ENCODE measurements at regions not wholly inside any gene's neighbourhood (a gene's known extent, or its start where the extent isn't known, plus 50 kb on each side); places are given as distances from the start of the nearest gene placed in this dataset.

DNA sequence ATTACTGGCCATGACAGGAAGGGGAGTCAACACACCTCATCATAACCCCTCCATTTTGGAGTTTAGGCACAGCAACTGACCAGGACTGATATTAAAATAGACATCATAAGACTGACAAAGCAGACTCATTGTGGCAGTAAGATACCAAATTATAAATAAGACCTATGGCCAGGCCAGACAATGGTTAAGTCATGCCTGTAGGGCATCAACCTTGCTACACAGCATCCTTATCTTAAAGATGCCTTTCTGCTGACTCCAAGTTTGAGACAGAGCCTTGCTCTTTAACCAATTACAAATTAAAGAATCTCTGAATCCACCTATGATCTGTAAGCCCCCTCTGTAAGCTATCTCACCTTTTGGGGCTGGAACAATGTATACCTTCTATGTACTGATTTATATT is 65.5 kb downstream of the VCX2 start:
- DNase-seq (ENCODE audit: low spot score): no peak
- H3K4me1 ChIP-seq (replicated peaks): no peaks in the 10 kb centered on the region
- H3K9me3 ChIP-seq: no peaks in the 10 kb centered on the region
- TF ChIP-seq POLR2AphosphoS5 (IDR thresholded peaks at IDR 0.05) (no peak), POLR2A (IDR thresholded peaks at IDR 0.05) (no peak)
- TF ChIP-seq, protein P1, sequence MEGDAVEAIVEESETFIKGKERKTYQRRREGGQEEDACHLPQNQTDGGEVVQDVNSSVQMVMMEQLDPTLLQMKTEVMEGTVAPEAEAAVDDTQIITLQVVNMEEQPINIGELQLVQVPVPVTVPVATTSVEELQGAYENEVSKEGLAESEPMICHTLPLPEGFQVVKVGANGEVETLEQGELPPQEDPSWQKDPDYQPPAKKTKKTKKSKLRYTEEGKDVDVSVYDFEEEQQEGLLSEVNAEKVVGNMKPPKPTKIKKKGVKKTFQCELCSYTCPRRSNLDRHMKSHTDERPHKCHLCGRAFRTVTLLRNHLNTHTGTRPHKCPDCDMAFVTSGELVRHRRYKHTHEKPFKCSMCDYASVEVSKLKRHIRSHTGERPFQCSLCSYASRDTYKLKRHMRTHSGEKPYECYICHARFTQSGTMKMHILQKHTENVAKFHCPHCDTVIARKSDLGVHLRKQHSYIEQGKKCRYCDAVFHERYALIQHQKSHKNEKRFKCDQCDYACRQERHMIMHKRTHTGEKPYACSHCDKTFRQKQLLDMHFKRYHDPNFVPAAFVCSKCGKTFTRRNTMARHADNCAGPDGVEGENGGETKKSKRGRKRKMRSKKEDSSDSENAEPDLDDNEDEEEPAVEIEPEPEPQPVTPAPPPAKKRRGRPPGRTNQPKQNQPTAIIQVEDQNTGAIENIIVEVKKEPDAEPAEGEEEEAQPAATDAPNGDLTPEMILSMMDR (IDR thresholded peaks at IDR 0.05): no peak
- no peak overlapping the region for H3K27ac ChIP-seq
- no peaks in the 10 kb centered on the region for H3K36me3 ChIP-seq
- intact Hi-C loops (cut with DNase I): no loop called here
- no peaks in the 10 kb centered on the region for H3K27me3 ChIP-seq (replicated peaks; ENCODE audit: insufficient read depth)
- H3K4me3 ChIP-seq: no peak overlapping the region

DNA sequence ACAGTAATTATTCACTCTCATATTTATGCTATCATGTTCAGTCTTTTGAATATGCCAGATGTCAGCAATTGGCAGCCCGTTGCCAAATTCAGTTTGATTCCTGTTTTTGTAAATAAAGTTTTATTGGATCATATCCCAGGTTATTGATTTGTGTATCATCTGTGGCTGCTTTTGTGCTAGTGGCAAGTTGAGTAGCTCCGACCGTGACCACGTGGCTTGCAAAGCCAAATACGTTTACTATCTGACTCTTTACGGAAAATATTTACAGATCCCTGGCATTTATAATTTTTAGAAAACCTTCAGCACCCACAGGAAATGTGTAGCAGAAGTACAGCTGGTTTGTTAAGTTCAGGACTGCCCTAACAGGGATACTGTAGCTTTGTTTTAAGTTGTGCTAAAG is 67.4 kb downstream of the VCX2 start:
- no peak for DNase-seq (ENCODE audit: low spot score)
- no peaks in the 10 kb centered on the region for H3K4me1 ChIP-seq (replicated peaks)
- H3K27me3 ChIP-seq (replicated peaks; ENCODE audit: insufficient read depth): no peaks in the 10 kb centered on the region
- H3K9me3 ChIP-seq: no peaks in the 10 kb centered on the region
- whole genome bisulfite sequencing: 80% methylated on average over 6 of the region's 6 CpGs
- intact Hi-C loops (cut with DNase I): no loop called here
- TF ChIP-seq, protein P1 (IDR thresholded peaks at IDR 0.05): no peak
- TF ChIP-seq POLR2A (IDR thresholded peaks at IDR 0.05) (no peak), POLR2AphosphoS5 (IDR thresholded peaks at IDR 0.05) (no peak)
- no peak overlapping the region for H3K27ac ChIP-seq
- no peaks in the 10 kb centered on the region for H3K36me3 ChIP-seq
- no peak overlapping the region for H3K4me3 ChIP-seq

DNA sequence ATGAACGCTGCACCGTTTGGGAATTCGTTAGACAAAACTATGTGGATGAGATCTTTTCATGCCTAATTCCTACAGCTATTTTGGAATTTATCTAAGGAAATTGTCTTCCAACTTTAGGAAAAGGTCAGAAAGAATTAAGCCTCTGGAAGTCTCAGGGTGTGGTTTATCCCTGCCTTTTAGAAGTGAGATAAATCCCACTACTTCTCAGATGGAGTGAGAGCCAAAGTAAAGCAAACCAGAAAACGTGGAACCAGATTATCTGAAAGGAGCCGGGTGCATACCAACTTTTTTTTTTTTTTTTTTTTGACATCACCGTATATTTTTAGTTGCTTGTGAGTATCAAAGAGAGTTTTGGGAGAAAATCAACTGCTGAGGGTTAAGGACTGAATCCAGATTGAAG is 79.6 kb downstream of the VCX2 start:
- no peak for TF ChIP-seq POLR2AphosphoS5 (IDR thresholded peaks at IDR 0.05)
- TF ChIP-seq, protein P1 (IDR thresholded peaks at IDR 0.05): no peak
- TF ChIP-seq POLR2A (IDR thresholded peaks at IDR 0.05): no peak
- H3K27ac ChIP-seq: no peak overlapping the region
- no peak overlapping the region for H3K4me3 ChIP-seq
- H3K4me1 ChIP-seq (replicated peaks): no peaks in the 10 kb centered on the region
- DNase-seq (ENCODE audit: low spot score): no peak
- intact Hi-C loops (cut with DNase I): no loop called here
- no peaks in the 10 kb centered on the region for H3K36me3 ChIP-seq
- WGBS: 93% methylated on average over 6 of the region's 6 CpGs
- H3K9me3 ChIP-seq: no peaks in the 10 kb centered on the region
- no peaks in the 10 kb centered on the region for H3K27me3 ChIP-seq (replicated peaks; ENCODE audit: insufficient read depth)

DNA sequence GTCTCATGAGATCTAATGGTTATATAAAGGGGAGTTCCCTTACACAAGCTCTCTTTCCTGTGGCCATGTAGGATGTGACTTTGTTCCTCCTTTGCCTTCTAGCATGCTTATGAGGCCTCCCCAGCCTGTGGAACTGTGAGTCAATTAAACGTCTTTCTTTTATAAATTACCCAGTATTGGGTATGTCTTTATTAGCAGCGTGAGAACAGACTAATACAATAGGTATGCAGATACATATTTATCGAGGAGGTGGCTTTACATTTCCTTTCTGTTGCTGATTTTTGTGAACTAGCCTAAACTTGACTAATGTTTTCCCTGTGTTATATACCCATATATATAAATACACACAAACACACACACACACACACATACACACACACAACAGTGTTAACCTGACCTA is 80.2 kb downstream of the VCX2 start:
- no peaks in the 10 kb centered on the region for H3K36me3 ChIP-seq
- WGBS: 89% methylated on average over 3 of the region's 3 CpGs
- H3K9me3 ChIP-seq: no peaks in the 10 kb centered on the region
- no peak overlapping the region for H3K4me3 ChIP-seq
- TF ChIP-seq, protein P1 (IDR thresholded peaks at IDR 0.05): no peak
- no peak for TF ChIP-seq POLR2A (IDR thresholded peaks at IDR 0.05)
- TF ChIP-seq POLR2AphosphoS5 (IDR thresholded peaks at IDR 0.05): no peak
- no peaks in the 10 kb centered on the region for H3K27me3 ChIP-seq (replicated peaks; ENCODE audit: insufficient read depth)
- DNase-seq (ENCODE audit: low spot score): no peak
- intact Hi-C loops (cut with DNase I): no loop called here
- no peak overlapping the region for H3K27ac ChIP-seq
- no peaks in the 10 kb centered on the region for H3K4me1 ChIP-seq (replicated peaks)

DNA sequence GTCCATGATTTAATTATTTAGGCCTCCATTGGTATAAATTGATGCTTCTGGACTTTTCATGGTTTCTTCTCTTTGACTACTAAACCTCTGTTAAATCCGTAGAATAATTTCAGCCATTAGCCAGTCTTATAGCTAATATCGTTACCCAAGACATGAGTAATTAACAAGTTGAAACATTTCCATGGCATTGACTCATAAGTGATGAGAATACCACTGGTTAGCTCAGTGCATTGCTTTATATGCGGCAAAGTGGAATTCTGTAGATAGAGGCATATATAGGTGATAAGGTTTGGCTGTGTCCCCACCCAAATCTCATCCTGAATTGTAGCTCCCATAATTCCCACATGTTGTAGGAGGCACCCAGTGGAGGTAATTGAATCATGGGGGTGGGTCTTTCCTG is 80.6 kb downstream of the VCX2 start:
- Histone ChIP-seq H3K4me1 (replicated peaks) (no peaks in the 10 kb centered on the region), H3K27ac (no peak overlapping the region), H3K9me3 (no peaks in the 10 kb centered on the region), H3K36me3 (no peaks in the 10 kb centered on the region), H3K27me3 (replicated peaks; ENCODE audit: insufficient read depth) (no peaks in the 10 kb centered on the region), H3K4me3 (no peak overlapping the region)
- DNase-seq (ENCODE audit: low spot score): no peak
- 97% methylated on average over 3 of the region's 3 CpGs for WGBS
- TF ChIP-seq, protein P1 (IDR thresholded peaks at IDR 0.05): no peak
- TF ChIP-seq POLR2AphosphoS5 (IDR thresholded peaks at IDR 0.05): no peak
- no peak for TF ChIP-seq POLR2A (IDR thresholded peaks at IDR 0.05)
- intact Hi-C loops (cut with DNase I): no loop called here
